GM19467 (cell line): ENCODE measurements at regions not wholly inside any gene's neighbourhood (a gene's known extent, or its start where the extent isn't known, plus 50 kb on each side); places are given as distances from the start of the nearest gene placed in this dataset.

Experiments
- ATAC-seq: cut with Tn5 transposase; IDR thresholded peaks from one replicate; pipeline ENCODE4 v1.9.1; 2021; ENCODE audit warnings: mild to moderate bottlenecking, moderate library complexity; ENCODE audit not compliant: unreplicated experiment

DNA sequence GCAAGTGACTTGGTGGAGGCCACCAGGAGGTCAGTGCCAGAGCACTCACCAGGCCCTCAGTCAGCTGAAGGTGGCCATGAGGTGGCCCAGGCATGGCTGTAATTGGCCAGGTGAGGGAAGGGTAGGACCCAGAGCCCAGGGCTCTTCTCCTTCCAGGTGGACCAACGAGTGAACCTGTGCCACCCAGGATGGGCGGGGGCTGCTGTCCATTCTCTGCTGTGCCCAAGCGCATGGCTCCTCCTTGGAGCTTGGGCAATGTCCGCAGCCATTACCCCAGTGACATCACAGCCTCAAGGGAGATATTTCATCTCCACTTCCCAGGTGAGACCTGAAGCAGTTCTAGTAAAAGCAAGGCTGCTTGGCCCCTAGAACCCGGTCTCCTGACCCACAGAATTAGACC lies 303.0 kb upstream of the FOXF1 start:
- ATAC-seq: no peak

GRCh38 chr16:86209202-86209601 lies 301.1 kb upstream of the FOXF1 start:
- ATAC-seq: no peak

DNA sequence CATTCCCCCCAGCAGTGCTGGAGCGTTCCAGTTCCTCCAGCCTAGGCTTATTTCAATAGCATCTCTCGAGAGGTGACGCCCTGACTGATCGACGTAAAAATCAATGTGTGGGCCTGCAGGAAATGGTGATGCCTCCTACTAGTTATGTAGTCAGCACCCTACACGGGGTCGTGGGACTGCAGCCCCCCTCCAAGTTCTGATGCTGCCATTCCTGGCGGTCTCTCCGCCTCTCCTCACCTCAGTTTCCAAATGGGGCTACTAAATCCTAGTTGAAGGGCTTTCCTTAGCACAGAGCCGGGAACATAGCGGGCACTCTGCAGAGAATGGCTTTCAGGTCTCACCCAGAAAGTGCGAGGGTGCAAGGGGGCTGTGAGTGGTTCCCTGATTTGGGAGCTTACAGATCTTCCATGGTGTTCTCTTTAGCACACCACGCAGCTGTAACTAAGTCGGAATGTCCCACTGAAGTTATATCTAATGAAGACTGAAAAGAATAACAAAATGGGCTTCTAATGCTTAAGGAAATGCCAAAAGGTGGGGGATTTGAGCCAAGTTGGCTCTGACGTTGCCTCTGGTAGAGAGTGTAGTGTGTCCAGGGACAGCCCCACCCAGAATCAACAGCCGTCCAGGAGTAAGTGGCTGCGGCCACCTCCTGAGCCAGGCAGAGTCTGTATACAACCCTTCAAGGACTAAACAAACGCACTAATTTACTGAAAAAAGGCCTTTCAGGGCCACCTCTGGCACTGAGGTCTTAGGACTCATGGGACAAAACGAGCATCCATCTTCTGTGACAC lies 299.7 kb upstream of the FOXF1 start:
- no peak for ATAC-seq

GRCh38 chr16:86211265-86211664 lies 299.1 kb upstream of the FOXF1 start:
- no peak for ATAC-seq

DNA sequence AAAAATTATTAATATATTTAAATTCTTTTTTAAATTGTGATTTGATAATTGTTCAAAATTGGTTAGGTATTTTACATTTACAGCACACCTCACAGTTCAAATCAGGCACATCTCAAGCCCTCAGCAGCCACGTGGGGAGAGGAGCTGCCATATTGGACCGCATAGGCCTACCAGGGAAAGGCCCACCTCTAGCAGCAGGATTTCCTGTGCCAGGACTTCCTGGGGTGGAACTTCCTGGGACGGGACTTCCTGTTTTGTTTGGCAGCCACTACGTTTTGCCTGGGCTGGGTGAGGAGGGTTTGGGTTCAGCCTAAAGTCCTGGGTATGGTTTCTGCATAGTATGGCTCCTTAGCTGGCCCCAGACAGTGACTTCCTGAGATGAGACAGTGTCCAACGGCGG lies 298.5 kb upstream of the FOXF1 start:
- ATAC-seq: no peak

GRCh38 chr16:86212706-86213436 lies 297.5 kb upstream of the FOXF1 start:
- no peak for ATAC-seq

- no peak for ATAC-seq
Measured at GRCh38 chr16:86213437-86214205, 296.7 kb upstream of the FOXF1 start.

GRCh38 chr16:86214326-86215232 lies 295.7 kb upstream of the FOXF1 start:
- ATAC-seq: no peak

GRCh38 chr16:86215233-86215978 lies 294.9 kb upstream of the FOXF1 start:
- no peak for ATAC-seq

DNA sequence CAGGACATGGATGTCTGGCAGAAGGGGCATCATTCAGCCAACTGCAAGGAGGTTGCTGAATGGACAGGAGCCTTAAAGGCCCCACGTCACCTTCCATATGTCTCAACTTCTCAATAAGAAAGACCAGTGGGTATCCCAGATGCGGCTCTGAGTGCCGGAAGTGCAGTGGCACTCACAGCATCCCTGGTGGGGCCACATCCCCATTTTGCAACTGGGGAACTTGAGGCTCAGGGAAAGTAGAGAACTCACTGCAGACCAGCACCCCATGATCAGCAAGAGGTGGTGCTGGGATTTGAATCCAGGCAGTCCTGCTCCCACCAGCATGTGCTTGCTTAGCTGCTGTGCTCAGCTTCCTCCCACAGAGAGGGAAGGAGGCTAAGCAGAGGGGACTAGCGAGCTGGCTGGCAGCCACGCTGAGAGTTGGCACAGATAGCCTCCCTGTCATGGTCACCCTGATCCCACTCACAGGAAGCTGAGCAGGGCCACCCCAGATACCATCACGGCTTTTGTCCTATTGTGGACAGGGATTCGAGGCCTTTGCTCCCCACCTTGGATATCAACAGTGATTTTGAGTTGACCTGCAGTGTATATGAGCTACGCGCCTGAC lies 294.2 kb upstream of the FOXF1 start:
- ATAC-seq: no peak

DNA sequence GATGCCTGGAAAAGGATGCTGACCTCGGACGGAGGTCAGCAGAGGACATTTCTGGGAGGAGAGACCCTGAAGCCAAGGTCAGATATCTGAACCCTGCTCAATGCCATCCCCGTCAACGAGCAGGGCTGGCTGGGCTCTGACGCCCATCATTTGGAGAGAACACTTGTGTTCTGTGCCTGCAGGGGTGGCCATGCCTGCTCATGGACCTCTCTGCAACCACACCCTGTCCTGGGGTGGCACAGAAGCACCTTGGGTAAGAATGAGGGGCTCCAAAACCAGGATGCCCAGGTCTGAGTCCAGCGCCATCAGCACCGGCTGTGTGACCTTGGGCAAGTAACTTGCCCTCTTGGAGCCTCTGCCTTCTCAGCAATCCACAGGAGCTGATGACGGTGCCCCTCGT lies 293.7 kb upstream of the FOXF1 start:
- ATAC-seq: no peak

- ATAC-seq: no peak
Measured at GRCh38 chr16:86217001-86217890, 293.1 kb upstream of the FOXF1 start.

DNA sequence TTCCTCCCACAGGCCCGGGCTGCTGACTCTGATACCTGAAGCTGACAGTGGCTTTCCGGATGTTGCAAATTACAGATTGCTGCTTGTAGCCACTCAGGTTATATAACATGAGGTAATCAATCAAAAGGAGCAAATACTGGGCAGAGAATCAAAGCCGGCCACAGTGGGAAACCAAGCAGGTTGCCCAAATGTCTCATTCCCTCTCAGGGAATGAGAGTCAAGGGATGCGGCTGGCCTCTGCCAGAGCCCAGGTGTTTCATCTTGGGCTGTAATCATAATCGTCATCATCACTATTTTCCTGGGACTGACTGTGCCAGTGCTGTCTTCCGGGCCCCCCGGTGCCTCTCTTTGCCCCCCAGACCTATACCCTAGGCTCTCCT lies 292.4 kb upstream of the FOXF1 start:
- no peak for ATAC-seq

DNA sequence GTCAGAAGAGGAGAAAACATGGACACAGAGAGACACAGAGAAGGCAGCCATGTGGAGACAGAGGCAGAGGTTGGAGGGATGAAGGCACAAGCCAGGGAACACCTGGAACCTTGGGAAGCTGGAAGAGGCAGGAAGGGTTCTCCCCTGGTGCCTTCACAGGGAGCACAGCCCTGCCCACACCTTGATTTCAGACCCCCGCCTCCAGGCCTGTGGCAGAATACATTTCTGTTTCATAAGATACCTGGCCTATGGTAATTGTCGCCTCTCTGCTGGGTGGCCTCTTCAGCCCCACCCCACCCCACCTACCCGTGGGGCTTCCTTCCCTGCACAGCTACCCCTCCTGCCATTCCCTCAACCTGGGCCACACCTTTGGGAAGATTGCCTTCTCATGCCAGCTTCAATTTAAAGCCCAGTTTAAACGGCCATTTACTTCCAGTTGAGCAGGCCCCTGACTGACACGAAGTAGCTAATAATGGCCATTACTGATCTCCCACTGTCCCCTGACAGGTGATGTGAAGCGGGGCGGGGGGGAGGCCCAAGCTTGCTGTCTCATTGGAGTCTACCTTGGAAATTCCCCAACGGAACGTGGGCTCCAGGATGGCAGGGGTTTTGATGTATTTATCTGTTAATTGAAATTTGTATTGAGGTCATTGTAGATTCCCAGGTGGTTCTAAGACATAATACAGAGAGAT lies 291.7 kb upstream of the FOXF1 start:
- no peak for ATAC-seq

- ATAC-seq: no peak
Measured at GRCh38 chr16:86219655-86220445, 290.5 kb upstream of the FOXF1 start.

DNA sequence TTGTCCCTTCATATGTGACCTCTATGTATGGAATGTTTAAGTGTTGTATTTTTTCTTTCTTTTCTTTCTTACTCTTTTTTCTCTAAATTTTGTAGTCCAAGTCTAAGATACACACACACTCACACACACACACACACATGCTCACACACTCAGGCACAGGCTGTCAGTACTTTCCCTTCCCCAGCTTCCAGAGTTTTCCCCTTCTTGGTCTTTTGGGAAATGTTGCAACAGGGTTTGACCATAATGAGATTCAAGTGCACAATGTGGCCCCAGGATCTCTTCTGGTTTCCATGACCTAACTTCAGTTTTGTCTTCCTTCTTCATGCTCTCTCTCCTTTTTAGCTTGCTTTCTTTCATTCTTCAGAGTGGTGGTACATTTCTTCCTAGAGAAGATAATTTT lies 289.8 kb upstream of the FOXF1 start:
- ATAC-seq: no peak

DNA sequence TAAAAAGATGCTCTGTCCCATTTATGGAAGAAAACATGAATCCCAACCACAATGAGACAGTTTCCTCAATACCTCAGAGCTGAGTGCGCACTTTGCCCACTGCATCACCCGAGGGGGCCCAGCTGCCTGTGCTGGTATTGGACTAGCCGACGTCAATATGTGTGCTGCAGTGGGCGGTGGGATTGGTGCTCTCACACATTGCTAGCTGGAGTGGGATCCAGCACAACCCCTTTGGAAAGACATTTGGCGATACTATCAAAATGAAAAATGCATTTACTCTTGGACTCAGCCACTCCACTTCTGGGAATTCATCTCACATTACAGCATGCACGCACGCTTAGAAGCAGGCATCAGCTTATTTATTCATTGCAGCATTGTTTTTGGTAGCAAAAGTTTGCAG lies 289.2 kb upstream of the FOXF1 start:
- no peak for ATAC-seq
